ENCODE measurements at regions not wholly inside any gene's neighbourhood (a gene's known extent, or its start where the extent isn't known, plus 50 kb on each side); places are given as distances from the start of the nearest gene placed in this dataset.
"Not testable (repeated sequence)": the region's sequence is repeated elsewhere in the genome, so short reads cannot be mapped to it uniquely, and the experiment has no call there.

DNA sequence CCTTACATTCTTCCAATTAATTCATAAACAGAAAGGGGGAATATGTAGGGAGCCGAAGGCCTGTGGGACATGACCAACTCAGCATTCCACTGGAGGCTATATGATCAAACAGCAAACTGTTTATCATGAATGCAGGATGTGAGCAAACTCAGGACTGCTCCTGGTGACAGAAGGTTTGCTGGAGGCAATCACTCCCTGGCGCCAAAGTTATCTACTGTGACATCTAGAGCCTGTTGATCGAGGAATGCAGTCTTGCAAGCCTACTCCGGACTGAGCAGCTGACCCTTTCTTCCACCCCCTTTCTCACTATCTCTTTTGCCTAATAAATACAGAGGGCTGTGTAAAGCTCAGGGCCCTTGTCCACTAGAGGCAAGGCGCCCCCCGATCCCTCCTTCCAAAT is 122.0 kb upstream of the ZCCHC13 start:
- ATAC-seq; DNase-seq (ENCODE audit: low read depth, low spot score); RAD21 ChIA-PET (ENCODE audit: low non-redundant PET in 1 of 2, low total read pairs in 2 of 2, uncharacterized antibody in 2 of 2, unreplicated experiment in 2 of 2): not testable (repeated sequence)

GRCh38 chrX:74180716-74181115 is 123.3 kb upstream of the ZCCHC13 start:
- Histone ChIP-seq H3K4me1 (ENCODE audit: control insufficient read depth in 1 of 2, insufficient read depth in 2 of 2, low read length in 2 of 2) (no peaks in the 10 kb centered on the region), H3K36me3 (ENCODE audit: control insufficient read depth in 1 of 2, insufficient read depth in 2 of 2, low read length in 2 of 2) (no peaks in the 10 kb centered on the region), H3K9me3 (ENCODE audit: control insufficient read depth in 1 of 2, insufficient read depth in 1 of 2, low read depth in 1 of 2, low read length in 2 of 2) (no peaks in the 10 kb centered on the region), H4K20me1 (ENCODE audit: insufficient read depth) (no peaks in the 10 kb centered on the region), H3K79me2 (ENCODE audit: insufficient read depth, low read length) (no peaks in the 10 kb centered on the region), H2AFZ (ENCODE audit: low read depth, low read length, poor library complexity, severe bottlenecking) (no peak overlapping the region), H3K27ac (ENCODE audit: low read depth, low read length) (no peak overlapping the region), H3K27me3 (ENCODE audit: insufficient read depth, low read length) (no peaks in the 10 kb centered on the region), H3K9me2 (ENCODE audit: insufficient read depth) (no peaks in the 10 kb centered on the region), H3K9ac (ENCODE audit: low read length) (no peak overlapping the region), H3K4me2 (ENCODE audit: low read length) (no peak overlapping the region), H3K4me3 (replicated peaks in 1 of 2; ENCODE audit: low read depth in 1 of 2, low read length in 2 of 2) (no peak overlapping the region)
- ChIA-PET RAD21 (ENCODE audit: low non-redundant PET in 1 of 2, low total read pairs in 2 of 2, uncharacterized antibody in 2 of 2, unreplicated experiment in 2 of 2) (no interaction called here), CTCF (no interaction called here), POLR2A (no interaction called here)
- TF ChIP-seq ZFX (IDR thresholded peaks at IDR 0.05), result no peak
- no peak for TF ChIP-seq YY1 (IDR thresholded peaks at IDR 0.05; ENCODE audit: extremely low read depth, insufficient replicate concordance, low read depth, low read length)
- TF ChIP-seq SIN3A (IDR thresholded peaks at IDR 0.05; ENCODE audit: low read depth), result no peak
- TF ChIP-seq EZH2 (IDR thresholded peaks at IDR 0.05), result no peak
- TF ChIP-seq ATF3 (IDR thresholded peaks at IDR 0.05), result no peak
- TF ChIP-seq FOSL1 (IDR thresholded peaks at IDR 0.05; ENCODE audit: low read depth), result no peak
- no peak for TF ChIP-seq CTCF (IDR thresholded peaks at IDR 0.05 in 2 of 3, conservative IDR thresholded peaks at IDR 0.05 in 1 of 3; ENCODE audit: borderline replicate concordance in 1 of 3, insufficient read depth in 1 of 3, low read depth in 2 of 3, low read length in 2 of 3)
- no peak for TF ChIP-seq EZH2phosphoT487 (IDR thresholded peaks at IDR 0.05; ENCODE audit: borderline replicate concordance)
- TF ChIP-seq SP1 (IDR thresholded peaks at IDR 0.05; ENCODE audit: low read depth), result no peak
- no peak for TF ChIP-seq RAD21 (IDR thresholded peaks at IDR 0.05; ENCODE audit: low read depth)
- TF ChIP-seq REST (IDR thresholded peaks at IDR 0.05; ENCODE audit: low read depth), result no peak
- TF ChIP-seq JUND (IDR thresholded peaks at IDR 0.05), result no peak
- no peak for TF ChIP-seq POLR2AphosphoS5 (IDR thresholded peaks at IDR 0.05; ENCODE audit: low read depth, low read length)
- TF ChIP-seq EGR1 (IDR thresholded peaks at IDR 0.05; ENCODE audit: low read depth), result no peak
- TF ChIP-seq ELF1 (IDR thresholded peaks at IDR 0.05; ENCODE audit: borderline replicate concordance, low read depth), result no peak
- ATAC-seq, result no peak
- intact Hi-C loops (cut with micrococcal nuclease), result no loop called here
- BruUV-seq (replicated peaks), result no TSS peak
- DNase-seq (ENCODE audit: low read depth, low spot score), result no peak

More for the DNA sequence above, 122.0 kb upstream of the ZCCHC13 start:
- H3K36me3 ChIP-seq (ENCODE audit: control insufficient read depth in 1 of 2, insufficient read depth in 2 of 2, low read length in 2 of 2); H3K9me2 ChIP-seq (ENCODE audit: insufficient read depth); POLR2A ChIA-PET; intact Hi-C loops (cut with micrococcal nuclease); H3K27me3 ChIP-seq (ENCODE audit: insufficient read depth, low read length); H3K79me2 ChIP-seq (ENCODE audit: insufficient read depth, low read length); H3K9ac ChIP-seq (ENCODE audit: low read length); H4K20me1 ChIP-seq (ENCODE audit: insufficient read depth); H3K4me2 ChIP-seq (ENCODE audit: low read length); H3K9me3 ChIP-seq (ENCODE audit: control insufficient read depth in 1 of 2, insufficient read depth in 1 of 2, low read depth in 1 of 2, low read length in 2 of 2); H3K27ac ChIP-seq (ENCODE audit: low read depth, low read length); CTCF ChIA-PET; H2AFZ ChIP-seq (ENCODE audit: low read depth, low read length, poor library complexity, severe bottlenecking); H3K4me3 ChIP-seq (replicated peaks in 1 of 2; ENCODE audit: low read depth in 1 of 2, low read length in 2 of 2); H3K4me1 ChIP-seq (ENCODE audit: control insufficient read depth in 1 of 2, insufficient read depth in 2 of 2, low read length in 2 of 2); BruUV-seq (replicated peaks): not testable (repeated sequence)
